ENCODE measurements at regions not wholly inside any gene's neighbourhood (a gene's known extent, or its start where the extent isn't known, plus 50 kb on each side); places are given as distances from the start of the nearest gene placed in this dataset.

GRCh38 chr5:97606531-97606930 lies 423.5 kb upstream of the RIOK2 start:
- DNase-seq, result no peak

GRCh38 chr5:97608501-97608900 lies 425.5 kb upstream of the RIOK2 start:
- no peak for DNase-seq

- DNase-seq, result no peak
These were observed 435.7 kb upstream of the RIOK2 start for GRCh38 chr5:97618721-97619120.

DNA sequence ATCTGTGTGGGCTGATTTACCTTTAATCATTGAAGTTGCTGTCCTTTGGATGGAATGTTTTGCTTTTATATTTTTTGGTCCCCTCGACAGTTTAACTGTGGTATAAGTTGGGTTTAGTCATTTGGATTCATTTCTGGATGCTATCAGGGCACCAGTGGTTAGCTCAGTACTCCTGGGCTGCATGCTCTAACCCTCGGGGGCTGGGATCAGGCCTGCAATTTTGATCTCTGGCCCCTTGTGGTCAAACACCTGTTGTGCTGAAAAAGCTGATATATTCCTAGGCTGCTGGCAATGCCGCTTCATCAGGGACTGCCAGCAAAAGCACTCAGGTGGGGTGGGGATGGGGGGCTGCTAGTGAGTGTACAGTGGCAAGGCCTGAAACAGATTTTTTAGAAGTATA lies 440.4 kb upstream of the RIOK2 start:
- no peak for DNase-seq

DNA sequence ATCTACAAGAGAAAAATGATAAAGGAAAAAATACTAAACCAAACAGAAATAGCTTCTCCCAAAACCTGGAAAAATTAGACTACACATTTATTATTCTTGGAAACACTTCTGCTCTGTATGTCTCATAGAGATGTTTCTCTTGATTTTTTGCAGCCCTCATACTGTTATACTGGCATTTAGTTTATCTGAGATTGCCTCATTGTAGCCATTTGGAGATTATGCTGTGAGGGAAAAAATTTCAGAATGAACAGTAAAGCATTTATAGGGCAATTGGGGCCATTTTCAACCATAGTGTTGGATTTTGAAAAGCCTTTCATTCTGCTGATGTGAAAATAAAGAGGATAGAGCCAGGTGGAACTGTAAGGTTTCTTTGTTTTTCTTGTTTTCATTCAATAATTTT lies 441.8 kb upstream of the RIOK2 start:
- DNase-seq, result no peak

- DNase-seq, result no peak
These were observed 444.2 kb upstream of the RIOK2 start for GRCh38 chr5:97627272-97627671.

DNA sequence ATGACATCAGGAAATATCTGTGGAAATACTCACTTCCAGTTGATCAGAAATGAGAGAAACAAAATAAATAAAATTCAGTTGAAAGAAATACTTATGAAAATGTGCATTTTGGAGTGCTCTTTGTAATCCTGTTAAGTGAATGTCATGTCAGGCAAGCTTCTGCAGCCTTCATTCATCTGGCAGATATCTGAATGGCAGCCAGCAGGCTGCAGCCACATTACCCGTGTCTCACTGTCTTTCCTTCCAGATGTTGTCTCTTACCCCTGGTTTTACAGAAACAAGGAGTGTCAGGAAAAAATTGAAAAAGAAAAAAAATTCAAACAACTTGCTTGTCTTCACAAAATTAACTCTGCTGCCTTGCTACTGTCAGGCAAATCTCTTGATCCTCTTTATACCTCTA lies 445.0 kb upstream of the RIOK2 start:
- DNase-seq, result no peak

- DNase-seq, result no peak
These were observed 445.8 kb upstream of the RIOK2 start for GRCh38 chr5:97628807-97629206.

- DNase-seq, result no peak
These were observed 446.2 kb upstream of the RIOK2 start for GRCh38 chr5:97629276-97629675.

DNA sequence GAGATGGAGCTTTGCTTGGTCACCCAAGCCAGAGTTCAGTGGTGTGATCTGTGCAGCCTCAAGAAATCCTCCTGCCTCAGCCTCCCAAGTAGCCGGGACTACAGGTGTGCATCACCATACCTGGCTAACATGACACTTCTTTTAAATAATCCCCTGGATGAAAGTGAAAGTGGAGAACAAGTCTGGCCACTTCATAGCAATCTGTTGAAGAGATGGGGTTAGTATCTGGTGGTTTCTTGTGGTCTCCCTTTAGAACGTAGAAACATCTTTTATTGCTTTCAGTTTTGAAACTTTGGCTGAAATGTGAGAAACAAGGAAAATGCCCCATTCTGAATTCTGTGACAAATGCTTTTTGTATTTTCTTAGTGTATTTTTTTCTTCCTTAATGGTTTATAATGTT lies 452.5 kb upstream of the RIOK2 start:
- no peak for DNase-seq

DNA sequence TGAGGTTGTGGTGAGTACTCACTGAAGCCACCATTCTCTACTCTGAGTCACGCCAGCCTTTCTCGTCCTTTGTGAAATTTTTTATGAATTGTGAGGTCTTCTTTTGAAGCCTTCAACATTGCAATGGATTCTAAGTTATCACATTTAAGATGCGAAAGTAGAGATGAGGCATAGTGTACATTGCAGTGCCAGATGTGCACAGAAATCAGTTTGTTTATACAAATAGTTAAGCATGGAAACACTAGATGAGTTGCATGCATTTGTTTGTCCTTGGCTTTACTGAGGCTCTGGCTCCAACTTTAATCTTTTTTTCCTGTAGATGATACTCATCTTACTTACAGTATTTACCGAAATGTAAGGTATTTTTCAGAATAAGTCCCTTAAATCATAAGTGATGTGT lies 453.7 kb upstream of the RIOK2 start:
- DNase-seq, result no peak

DNA sequence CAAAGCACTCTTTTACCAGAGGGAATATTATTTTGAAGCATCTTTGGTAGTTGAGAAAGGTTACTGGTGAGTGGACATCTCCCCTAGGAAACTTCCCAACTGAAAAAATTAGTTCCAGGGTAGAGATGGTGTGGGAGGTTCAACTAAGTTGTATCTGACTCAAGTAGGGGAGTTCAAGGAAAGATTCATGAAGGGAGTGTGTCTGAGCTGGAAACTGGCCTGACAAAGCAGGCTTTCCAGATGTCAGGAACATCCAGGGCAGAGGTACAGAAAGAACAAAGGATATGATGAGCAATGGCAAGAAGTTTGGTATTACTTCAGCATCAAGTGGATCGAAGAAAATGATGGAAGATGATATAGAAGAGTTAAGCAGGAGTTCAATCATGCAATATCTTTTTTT lies 458.0 kb upstream of the RIOK2 start:
- no peak for DNase-seq

DNA sequence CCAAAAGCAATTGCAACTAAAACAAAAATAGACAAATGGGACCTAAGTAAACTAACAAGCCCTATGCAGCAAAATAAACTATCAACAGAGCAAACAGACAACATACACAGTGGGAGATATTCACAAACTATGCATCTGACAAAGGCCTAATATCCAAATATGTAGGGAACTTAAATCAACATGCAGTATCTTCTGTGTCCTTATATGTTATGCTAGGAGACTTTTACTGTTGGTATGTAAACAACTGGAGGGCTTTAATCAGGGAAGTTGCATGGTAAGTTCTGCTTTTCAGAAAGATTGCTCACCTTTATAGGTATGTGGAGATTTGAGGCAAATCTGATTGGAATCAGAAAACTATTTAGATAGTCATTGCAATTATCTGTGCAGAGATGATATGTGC lies 461.2 kb upstream of the RIOK2 start:
- no peak for DNase-seq

- no peak for DNase-seq
These were observed 461.8 kb upstream of the RIOK2 start for GRCh38 chr5:97644896-97645295.

GRCh38 chr5:97657239-97657638 lies 474.2 kb upstream of the RIOK2 start:
- DNase-seq, result no peak

DNA sequence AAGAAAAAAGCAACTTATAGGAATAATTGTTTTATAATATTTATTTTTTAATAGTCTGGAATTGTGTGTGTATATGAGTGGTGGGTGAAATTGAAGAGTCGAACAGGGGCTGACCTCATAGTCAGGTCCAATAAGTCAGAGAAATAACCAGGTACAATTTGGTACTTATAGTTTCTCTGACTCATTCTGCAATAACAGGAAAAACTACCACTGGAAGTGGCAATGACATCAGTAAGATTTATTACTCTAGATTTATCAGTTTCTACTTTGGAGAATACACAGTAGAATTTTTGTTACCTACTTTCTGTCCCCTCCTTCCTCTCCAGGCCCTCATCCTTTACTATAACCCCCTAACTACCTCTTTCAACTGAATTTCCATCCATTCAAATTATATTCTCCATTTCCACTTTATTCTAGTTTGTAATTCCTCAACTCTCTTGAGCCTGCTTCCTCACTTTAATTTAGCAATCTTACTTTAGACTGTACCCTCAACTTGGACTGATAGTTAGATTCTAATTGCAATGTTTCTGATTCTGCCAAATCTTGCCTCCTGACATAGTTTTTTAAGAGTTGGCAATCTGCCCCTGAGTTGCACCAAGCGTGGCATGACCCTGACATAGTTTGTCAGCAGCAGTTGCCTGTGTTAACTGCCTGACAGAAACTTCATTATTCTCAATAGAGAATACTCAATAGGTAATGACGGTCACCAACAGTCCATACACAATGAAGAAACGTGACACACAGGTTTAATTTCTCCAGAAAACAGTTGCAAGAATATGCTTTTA lies 475.3 kb upstream of the RIOK2 start:
- DNase-seq, result no peak

DNA sequence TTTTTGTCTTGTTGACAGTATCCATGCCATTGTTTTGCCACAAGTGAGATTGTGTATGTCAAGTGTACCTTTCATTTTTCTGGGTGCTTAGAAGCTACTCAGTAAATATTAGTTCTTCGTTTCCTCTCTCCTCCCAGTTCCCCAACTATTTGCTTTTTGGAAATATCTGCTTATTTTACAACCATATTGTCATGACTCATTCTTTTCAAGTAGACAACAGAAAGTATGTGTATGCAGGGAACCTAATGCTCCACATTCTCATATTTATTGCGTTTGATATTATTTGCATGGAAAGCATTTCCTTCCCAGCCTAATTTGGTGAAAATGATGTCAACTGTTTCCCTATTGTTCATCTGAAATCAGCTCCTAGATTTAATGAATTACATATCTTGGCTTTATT lies 483.7 kb upstream of the RIOK2 start:
- DNase-seq, result no peak

- DNase-seq, result no peak
These were observed 487.4 kb upstream of the RIOK2 start for GRCh38 chr5:97670447-97670846.

GRCh38 chr5:97676608-97677007 lies 493.6 kb upstream of the RIOK2 start:
- DNase-seq, result no peak

GRCh38 chr5:97694091-97694490 lies 511.0 kb upstream of the RIOK2 start:
- DNase-seq, result no peak

- DNase-seq, result no peak
These were observed 531.4 kb upstream of the RIOK2 start for GRCh38 chr5:97714424-97714823.

GRCh38 chr5:97726106-97726505 lies 543.1 kb upstream of the RIOK2 start:
- DNase-seq, result no peak

- DNase-seq, result no peak
These were observed 545.9 kb upstream of the RIOK2 start for GRCh38 chr5:97728920-97729319.

GRCh38 chr5:97729938-97730337 lies 546.9 kb upstream of the RIOK2 start:
- no peak for DNase-seq

DNA sequence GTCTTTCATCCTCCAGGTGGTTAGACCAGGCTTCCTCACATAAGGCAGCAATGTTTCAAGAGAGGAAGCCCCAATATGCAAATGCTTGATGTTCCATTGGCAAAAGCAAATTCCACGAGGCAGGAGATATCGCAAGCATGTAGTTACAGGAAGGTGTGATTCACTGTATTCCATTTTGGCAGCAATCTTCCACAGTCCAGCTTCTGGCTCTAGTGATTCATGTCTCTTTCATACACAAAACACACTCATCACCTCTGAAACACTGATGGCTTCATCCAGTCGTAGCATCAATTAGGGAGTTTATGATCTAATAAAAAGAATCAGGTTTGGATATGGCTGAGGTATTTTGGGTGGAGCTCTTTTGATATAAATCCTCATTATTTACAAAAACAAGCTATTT lies 552.2 kb upstream of the RIOK2 start:
- no peak for DNase-seq
